ENCODE measurements at regions not wholly inside any gene's neighbourhood (a gene's known extent, or its start where the extent isn't known, plus 50 kb on each side); places are given as distances from the start of the nearest gene placed in this dataset.

- TF ChIP-seq CTCF (IDR thresholded peaks at IDR 0.05) = no peak
- no peak for TF ChIP-seq POLR2A (IDR thresholded peaks at IDR 0.05)
Observed at GRCh38 chr7:70883750-70884439, 248.0 kb upstream of the GALNT17 start.
